HepG2 (cell line): ENCODE measurements at regions not wholly inside any gene's neighbourhood (a gene's known extent, or its start where the extent isn't known, plus 50 kb on each side); places are given as distances from the start of the nearest gene placed in this dataset.

Experiments
- ATAC-seq: fragments of 200-7000 bp; cut with Tn5 transposase; 3 replicates; pipeline ENCODE4 v1.9.1; 2020; ENCODE audit warnings: mild to moderate bottlenecking, moderate library complexity
- BruUV-seq: library from RNA; stranded (reverse); fragments of 400-500 nt; replicated peaks from 2 replicates; lab custom pipeline; 2021; lab: Mats Ljungman, UMichigan
- CTCF ChIA-PET: fragments of 300-600 bp; formaldehyde crosslinking; extraction: SDS; loops from one replicate; lab custom pipeline; 2021; ENCODE audit warnings: low total read pairs, inconsistent platforms, low intra/inter-chr PET ratio; lab: Yijun Ruan, JAX
- POLR2A ChIA-PET: fragments of 350-600 bp; sonication (Branson Sonifier 250); formaldehyde crosslinking; loops from one replicate; lab custom pipeline; 2020; ENCODE audit warnings: antibody characterized with exemption, inconsistent platforms; lab: Yijun Ruan, JAX
- DNase-seq: peaks from one replicate; pipeline ENCODE4 v3.0.0-alpha.2; 2015; ENCODE audit warnings: low spot score
- FAIRE-seq: peaks from 3 replicates; lab custom pipeline; 2011; peaks lifted over from hg19 to GRCh38; lab: Jason Lieb, UNC
- H2AFZ ChIP-seq: one replicate; pipeline ENCODE4 v1.6.1; 2011; ENCODE audit warnings: low read length, inconsistent platforms
- H3K27ac ChIP-seq: fragments of 300-600 bp; 3 replicates; pipeline ENCODE4 v1.8.0; 2011; ENCODE audit warnings: mixed run types, mild to moderate bottlenecking, mixed read lengths, low read length, inconsistent platforms; ENCODE audit not compliant: insufficient read depth; ENCODE audit errors: extremely low read length
- H3K27me3 ChIP-seq, 2 experiments: fragments of 200-600 bp in 1 of 2; 2 replicates in 1 of 2; 3 replicates in 1 of 2; pipeline versions ENCODE4 v1.6.0 to v1.8.0; 2011; ENCODE audit warnings: low read length in 2 of 2, mild to moderate bottlenecking in 2 of 2, moderate library complexity in 2 of 2, inconsistent platforms in 1 of 2; ENCODE audit not compliant: insufficient read depth in 2 of 2, control insufficient read depth in 1 of 2
- H3K36me3 ChIP-seq, 2 experiments: fragments of 200-600 bp in 1 of 2; replicated peaks in 1 of 2; 2 replicates in 1 of 2; 3 replicates in 1 of 2; pipeline versions ENCODE4 v1.5.1 to v1.8.0; 2011; ENCODE audit warnings: low read length in 2 of 2, inconsistent platforms in 1 of 2; ENCODE audit not compliant: insufficient read depth in 2 of 2, control insufficient read depth in 1 of 2
- H3K4me1 ChIP-seq: 2 replicates; pipeline ENCODE4 v1.5.1; 2012; ENCODE audit warnings: low read length, inconsistent platforms; ENCODE audit not compliant: insufficient read depth
- H3K4me2 ChIP-seq: 2 replicates; pipeline ENCODE4 v1.6.0; 2011; ENCODE audit warnings: low read depth, low read length, inconsistent platforms
- H3K4me3 ChIP-seq, 3 experiments: fragments of 200-600 bp in 1 of 3; sonication (generic), shearing (Covaris generic) in 1 of 3; replicated peaks in 1 of 3; 2 replicates each; pipeline ENCODE4 v1.5.1; 2011 to 2016; ENCODE audit warnings: low read length in 3 of 3, inconsistent platforms in 2 of 3, low read depth in 2 of 3, mild to moderate bottlenecking in 2 of 3, control low read depth in 1 of 3, mixed read lengths in 1 of 3; ENCODE audit not compliant: insufficient read depth in 1 of 3
- H3K79me2 ChIP-seq: one replicate; pipeline ENCODE4 v1.6.1; 2011; ENCODE audit warnings: low read length, inconsistent platforms; ENCODE audit not compliant: insufficient read depth
- H3K9ac ChIP-seq: 2 replicates; pipeline ENCODE4 v1.6.0; 2011; ENCODE audit warnings: mild to moderate bottlenecking, low read depth, low read length, inconsistent platforms; ENCODE audit not compliant: insufficient read depth
- H3K9me3 ChIP-seq: 2 replicates; pipeline ENCODE4 v1.5.1; 2012; ENCODE audit warnings: mild to moderate bottlenecking, low read length
- H4K20me1 ChIP-seq: 2 replicates; pipeline ENCODE4 v1.6.0; 2011; ENCODE audit warnings: inconsistent platforms, mild to moderate bottlenecking, low read length, moderate library complexity; ENCODE audit not compliant: insufficient read depth
- ARID2 ChIP-seq: sonication (generic); formaldehyde crosslinking; IDR thresholded peaks from 2 replicates; pipeline ENCODE4 v1.8.1; 2022; ENCODE audit warnings: mild to moderate bottlenecking, missing genetic modification reagents, borderline replicate concordance
- CBX2 ChIP-seq, 2 experiments: fragments of 200-600 bp in 1 of 2; sonication (generic); formaldehyde crosslinking in 1 of 2; IDR thresholded peaks; 2 replicates each; pipeline versions ENCODE4 v1.7.0 to v1.8.1; 2018 to 2022; ENCODE audit warnings: low read depth in 2 of 2, low read length in 1 of 2, mild to moderate bottlenecking in 1 of 2, missing genetic modification reagents in 1 of 2
- FOXK2 ChIP-seq: fragments of 450-650 bp; IDR thresholded peaks from 2 replicates; pipeline ENCODE4 v1.6.1; 2016
- HDAC2 ChIP-seq: sonication (generic); formaldehyde crosslinking; IDR thresholded peaks from 2 replicates; pipeline ENCODE4 v1.4.0; 2020; ENCODE audit warnings: missing genetic modification reagents
- HNF4A ChIP-seq: sonication (generic); formaldehyde crosslinking; IDR thresholded peaks from 2 replicates; pipeline ENCODE4 v1.4.0; 2020; ENCODE audit warnings: missing genetic modification reagents
- HNF4G ChIP-seq, 2 experiments: sonication (generic) in 1 of 2; formaldehyde crosslinking in 1 of 2; IDR thresholded peaks; 2 replicates each; pipeline versions ENCODE4 v1.4.0 to v1.6.1; 2011 to 2020; ENCODE audit warnings: borderline replicate concordance in 2 of 2, low read depth in 2 of 2, mild to moderate bottlenecking in 2 of 2, low read length in 1 of 2, missing genetic modification reagents in 1 of 2, moderate library complexity in 1 of 2
- KDM5B ChIP-seq: sonication (generic); formaldehyde crosslinking; IDR thresholded peaks from 2 replicates; pipeline ENCODE4 v1.4.0; 2020; ENCODE audit warnings: missing genetic modification reagents, mild to moderate bottlenecking, borderline replicate concordance
- NR1H2 ChIP-seq: sonication (generic); formaldehyde crosslinking; IDR thresholded peaks from 2 replicates; pipeline ENCODE4 v1.8.1; 2022; ENCODE audit warnings: low read depth, missing genetic modification reagents, borderline replicate concordance
- NR2C2 ChIP-seq: sonication (generic); formaldehyde crosslinking; IDR thresholded peaks from 2 replicates; pipeline ENCODE4 v1.4.0; 2020; ENCODE audit warnings: missing genetic modification reagents, mild to moderate bottlenecking, moderate library complexity, borderline replicate concordance
- TCF7L2 ChIP-seq: IDR thresholded peaks from 2 replicates; pipeline ENCODE4 v1.6.1; 2011; ENCODE audit warnings: mild to moderate bottlenecking, low read depth, low read length, moderate library complexity
- XRCC5 ChIP-seq: fragments of 200-400 bp; formaldehyde crosslinking; optimal IDR thresholded peaks from 2 replicates; pipeline ENCODE3; 2017; ENCODE audit warnings: mild to moderate bottlenecking, low read length
- ZBTB33 ChIP-seq: sonication (generic); formaldehyde crosslinking; IDR thresholded peaks from 2 replicates; pipeline ENCODE4 v1.4.0; 2020; ENCODE audit warnings: missing genetic modification reagents
- ZFP82 ChIP-seq: sonication (generic); formaldehyde crosslinking; IDR thresholded peaks from 2 replicates; pipeline ENCODE4 v1.5.1; 2020; ENCODE audit warnings: mild to moderate bottlenecking, missing genetic modification reagents, borderline replicate concordance
- ZNF549 ChIP-seq: sonication (generic); formaldehyde crosslinking; IDR thresholded peaks from 2 replicates; pipeline ENCODE4 v1.5.0; 2020; ENCODE audit warnings: missing genetic modification reagents
- ZNF569 ChIP-seq: sonication (generic); formaldehyde crosslinking; IDR thresholded peaks from 2 replicates; pipeline ENCODE4 v1.5.0; 2020; ENCODE audit warnings: mild to moderate bottlenecking, missing genetic modification reagents, moderate library complexity, borderline replicate concordance
- ZSCAN9 ChIP-seq: IDR thresholded peaks from 2 replicates; pipeline ENCODE4 v1.6.1; 2016; ENCODE audit warnings: borderline replicate concordance
- WGBS: methylation state at CpG from one replicate; pipeline ENCODE4 v1.1.6; 2017; ENCODE audit warnings: low lambda C conversion rate; 5-methylcytosine and 5-hydroxymethylcytosine counted together
- in situ Hi-C: cut with HindIII; loops from 2 replicates; pipeline ENCODE4 v1.10.0; 2017; ENCODE audit warnings: low pct_unique_long_range_greater_than_20kb; ENCODE audit not compliant: extremely low pct_ligation_motif_present
- intact Hi-C: fragments of 100-400 bp; cut with micrococcal nuclease; formaldehyde crosslinking; loops from one replicate; pipeline ENCODE4 v1.10.0; 2022; ENCODE audit not compliant: unreplicated experiment

GRCh38 chr16:87098976-87099720 is 218.0 kb downstream of the C16orf95 start:
- H4K20me1 ChIP-seq, result no peaks in the 10 kb centered on the region
- FAIRE-seq (no peak), ATAC-seq (no peak), DNase-seq (no peak)
- 38% methylated on average over 9 of the region's 9 CpGs for WGBS
- H2AFZ ChIP-seq, result no peak overlapping the region
- no peak overlapping the region for H3K9ac ChIP-seq
- TF ChIP-seq CBX2 (IDR thresholded peaks at IDR 0.05; ENCODE audit: low read depth, low read length) (no peak), CBX2 (CRISPR knock-in tag; IDR thresholded peaks at IDR 0.05; ENCODE audit: low read depth) (no peak), KDM5B (CRISPR knock-in tag) (no peak), ZFP82 (CRISPR knock-in tag) (no peak), HDAC2 (no peak), HNF4A (CRISPR knock-in tag) (no peak)
- H3K9me3 ChIP-seq, result no peaks in the 10 kb centered on the region
- CTCF ChIA-PET, result no interaction called here
- H3K4me3 ChIP-seq, result no peak overlapping the region
- no peaks in the 10 kb centered on the region for H3K79me2 ChIP-seq
- intact Hi-C loops (no loop called here), in situ Hi-C loops (no loop called here)
- peaks cover 0 to 15% of the 10 kb centered on the region in 2 experiments; a peak in 3 of 5 replicates for H3K27me3 ChIP-seq
- no peaks in the 10 kb centered on the region for H3K36me3 ChIP-seq
- no peak overlapping the region for H3K4me2 ChIP-seq
- no TSS peak for BruUV-seq
- no peaks in the 10 kb centered on the region for H3K4me1 ChIP-seq
- no peak overlapping the region for H3K27ac ChIP-seq
- POLR2A ChIA-PET, result no interaction called here

GRCh38 chr16:87100306-87101058 is 216.7 kb downstream of the C16orf95 start:
- FAIRE-seq, result no peak
- H3K4me1 ChIP-seq, result no peaks in the 10 kb centered on the region
- intact Hi-C loops, result no loop called here
- TF ChIP-seq ZNF569 (CRISPR knock-in tag) (no peak), ZSCAN9 (CRISPR knock-in tag) (no peak), FOXK2 (no peak), XRCC5 (no peak), ZNF549 (no peak), TCF7L2 (no peak), ARID2 (CRISPR knock-in tag) (no peak), HNF4A (CRISPR knock-in tag) (no peak), ZBTB33 (CRISPR knock-in tag) (no peak), NR1H2 (no peak), HNF4G (IDR thresholded peaks at IDR 0.05; ENCODE audit: borderline replicate concordance, low read depth, low read length) (no peak), HNF4G (CRISPR knock-in tag; IDR thresholded peaks at IDR 0.05; ENCODE audit: borderline replicate concordance, low read depth) (no peak), NR2C2 (CRISPR knock-in tag) (no peak)

More at GRCh38 chr16:87100306-87101058, 216.7 kb downstream of the C16orf95 start:
- POLR2A ChIA-PET, result no interaction called here
- Histone ChIP-seq H3K4me2 (no peak overlapping the region), H3K4me3 (no peak overlapping the region), H3K9ac (no peak overlapping the region), H3K27ac (no peak overlapping the region), H3K79me2 (no peaks in the 10 kb centered on the region), H3K27me3 (peaks cover 0 to 7% of the 10 kb centered on the region in 2 experiments; a peak in 1 of 5 replicates), H2AFZ (no peak overlapping the region), H3K36me3 (no peaks in the 10 kb centered on the region), H3K9me3 (no peaks in the 10 kb centered on the region), H4K20me1 (no peaks in the 10 kb centered on the region)
- CTCF ChIA-PET, result no interaction called here
- DNase-seq (no peak), ATAC-seq (no peak)
- 2% methylated on average over 11 of the region's 11 CpGs for WGBS
- no TSS peak for BruUV-seq
- in situ Hi-C loops, result no loop called here
